Smooth muscle cell (in vitro differentiated cells): ENCODE measurements at regions not wholly inside any gene's neighbourhood (a gene's known extent, or its start where the extent isn't known, plus 50 kb on each side); places are given as distances from the start of the nearest gene placed in this dataset.

Source experiments
- DNase-seq: peaks from one replicate; lab custom pipeline; 2025; ENCODE audit not compliant: unreplicated experiment; lab: John Stamatoyannopoulos, UW
- H2AFZ ChIP-seq: fragments of 200-600 bp; sonication (generic); 2 replicates; pipeline ENCODE4 v1.6.0; 2016; ENCODE audit warnings: antibody characterized with exemption, low read depth, mild to moderate bottlenecking
- H3F3A ChIP-seq: fragments of 200-600 bp; sonication (generic); 2 replicates; pipeline ENCODE4 v1.6.0; 2017; ENCODE audit warnings: antibody characterized with exemption, low read depth
- H3K27ac ChIP-seq: fragments of 200-600 bp; sonication (generic); 2 replicates; pipeline ENCODE4 v1.5.1; 2016; ENCODE audit warnings: low read depth, mild to moderate bottlenecking
- H3K27me3 ChIP-seq: fragments of 200-600 bp; sonication (generic); 2 replicates; pipeline ENCODE4 v1.6.1; 2016; ENCODE audit warnings: low read depth, mild to moderate bottlenecking
- H3K36me3 ChIP-seq: fragments of 200-600 bp; sonication (generic); 2 replicates; pipeline ENCODE4 v1.5.1; 2016; ENCODE audit warnings: low read depth
- H3K4me1 ChIP-seq: fragments of 200-600 bp; sonication (generic); 2 replicates; pipeline ENCODE4 v1.5.1; 2016; ENCODE audit warnings: low read depth
- H3K4me2 ChIP-seq: fragments of 200-600 bp; sonication (generic); 2 replicates; pipeline ENCODE4 v1.6.0; 2016; ENCODE audit warnings: mild to moderate bottlenecking
- H3K4me3 ChIP-seq: fragments of 200-600 bp; sonication (generic); 2 replicates; pipeline ENCODE4 v1.5.1; 2016; ENCODE audit warnings: mild to moderate bottlenecking
- H3K79me2 ChIP-seq: fragments of 200-600 bp; sonication (generic); 2 replicates; pipeline ENCODE4 v1.6.0; 2016; ENCODE audit warnings: low read depth, mild to moderate bottlenecking
- H3K9ac ChIP-seq: fragments of 200-600 bp; sonication (generic); 2 replicates; pipeline ENCODE4 v1.6.0; 2016; ENCODE audit warnings: low read depth
- H3K9me3 ChIP-seq: fragments of 200-600 bp; sonication (generic); replicated peaks from 2 replicates; pipeline ENCODE4 v1.5.1; 2016; ENCODE audit warnings: low read depth
- H4K20me1 ChIP-seq: fragments of 200-600 bp; sonication (generic); 2 replicates; pipeline ENCODE4 v1.6.0; 2016; ENCODE audit warnings: low read depth
- WGBS: methylation state at CpG from one replicate; pipeline ENCODE4 v1.1.7; 2016; ENCODE audit warnings: low lambda C conversion rate; 5-methylcytosine and 5-hydroxymethylcytosine counted together
- TF ChIP-seq, protein P1 (sequence below): fragments of 200-600 bp; sonication (generic); IDR thresholded peaks from 2 replicates; pipeline ENCODE4 v1.5.1; 2017; ENCODE audit warnings: borderline replicate concordance, mild to moderate bottlenecking, antibody characterized with exemption; ENCODE audit not compliant: insufficient read depth, poor library complexity, severe bottlenecking

DNA sequence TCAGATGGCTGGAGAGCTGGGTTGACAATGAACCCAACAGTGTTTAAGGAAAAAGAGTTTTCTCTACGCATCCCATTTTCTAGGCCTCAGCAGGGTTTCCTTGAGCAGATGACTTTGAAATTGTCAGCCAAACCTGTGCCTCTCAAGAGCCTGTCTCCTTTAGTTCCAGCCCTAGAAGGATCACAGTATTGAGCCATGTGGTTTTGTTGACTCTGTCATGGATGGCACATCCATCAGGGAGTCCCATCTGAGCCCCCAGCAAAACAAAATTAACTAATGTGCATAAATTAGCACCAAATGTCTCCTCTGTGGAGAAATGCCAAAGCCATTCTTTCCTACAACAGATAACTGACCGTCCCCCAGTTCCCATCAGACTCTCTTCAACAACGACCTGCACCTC, 103.8 kb upstream of the BLID start:
- no peak for DNase-seq
- Histone ChIP-seq H3K27me3 (no peaks in the 10 kb centered on the region), H2AFZ (no peak overlapping the region), H3K27ac (no peak overlapping the region), H3K4me3 (no peak overlapping the region), H3K4me2 (no peak overlapping the region), H4K20me1 (no peaks in the 10 kb centered on the region), H3K36me3 (no peaks in the 10 kb centered on the region), H3K9ac (no peak overlapping the region), H3K9me3 (no peaks in the 10 kb centered on the region), H3F3A (no peaks in the 10 kb centered on the region), H3K79me2 (no peaks in the 10 kb centered on the region), H3K4me1 (peaks cover 7% of the 10 kb centered on the region)
- WGBS = 97% methylated on average over 3 of the region's 3 CpGs
- TF ChIP-seq, protein P1, sequence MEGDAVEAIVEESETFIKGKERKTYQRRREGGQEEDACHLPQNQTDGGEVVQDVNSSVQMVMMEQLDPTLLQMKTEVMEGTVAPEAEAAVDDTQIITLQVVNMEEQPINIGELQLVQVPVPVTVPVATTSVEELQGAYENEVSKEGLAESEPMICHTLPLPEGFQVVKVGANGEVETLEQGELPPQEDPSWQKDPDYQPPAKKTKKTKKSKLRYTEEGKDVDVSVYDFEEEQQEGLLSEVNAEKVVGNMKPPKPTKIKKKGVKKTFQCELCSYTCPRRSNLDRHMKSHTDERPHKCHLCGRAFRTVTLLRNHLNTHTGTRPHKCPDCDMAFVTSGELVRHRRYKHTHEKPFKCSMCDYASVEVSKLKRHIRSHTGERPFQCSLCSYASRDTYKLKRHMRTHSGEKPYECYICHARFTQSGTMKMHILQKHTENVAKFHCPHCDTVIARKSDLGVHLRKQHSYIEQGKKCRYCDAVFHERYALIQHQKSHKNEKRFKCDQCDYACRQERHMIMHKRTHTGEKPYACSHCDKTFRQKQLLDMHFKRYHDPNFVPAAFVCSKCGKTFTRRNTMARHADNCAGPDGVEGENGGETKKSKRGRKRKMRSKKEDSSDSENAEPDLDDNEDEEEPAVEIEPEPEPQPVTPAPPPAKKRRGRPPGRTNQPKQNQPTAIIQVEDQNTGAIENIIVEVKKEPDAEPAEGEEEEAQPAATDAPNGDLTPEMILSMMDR = no peak

- Histone ChIP-seq H3K9me3 (no peaks in the 10 kb centered on the region), H3F3A (no peaks in the 10 kb centered on the region), H3K4me1 (peaks cover 7% of the 10 kb centered on the region), H3K4me3 (no peak overlapping the region), H4K20me1 (no peaks in the 10 kb centered on the region), H3K27ac (peak overlapping the region; percentile 85), H2AFZ (no peak overlapping the region), H3K4me2 (peak overlapping the region; percentile 19), H3K79me2 (no peaks in the 10 kb centered on the region), H3K9ac (peak overlapping the region; percentile 64), H3K27me3 (no peaks in the 10 kb centered on the region), H3K36me3 (no peaks in the 10 kb centered on the region)
- peak; percentile 53 for DNase-seq
- TF ChIP-seq, protein P1 = peak; percentile 92
- 23% methylated on average over 11 of the region's 11 CpGs for WGBS
Observed at GRCh38 chr11:122215244-122215992, 99.4 kb upstream of the BLID start.

- 76% methylated on average over 2 of the region's 2 CpGs for WGBS
- H3K4me1 ChIP-seq = peaks cover 7% of the 10 kb centered on the region
- H3K9ac ChIP-seq = peak overlapping the region; percentile 64
- no peaks in the 10 kb centered on the region for H3K79me2 ChIP-seq
- DNase-seq = no peak
- TF ChIP-seq, protein P1 = no peak
- no peaks in the 10 kb centered on the region for H3K27me3 ChIP-seq
- H3K9me3 ChIP-seq = no peaks in the 10 kb centered on the region
- no peak overlapping the region for H3K4me3 ChIP-seq
- no peak overlapping the region for H2AFZ ChIP-seq
- peak overlapping the region; percentile 85 for H3K27ac ChIP-seq
- peak overlapping the region; percentile 19 for H3K4me2 ChIP-seq
- H3K36me3 ChIP-seq = no peaks in the 10 kb centered on the region
- no peaks in the 10 kb centered on the region for H3F3A ChIP-seq
- no peaks in the 10 kb centered on the region for H4K20me1 ChIP-seq
Observed at GRCh38 chr11:122214567-122214966, 98.6 kb upstream of the BLID start.

- H3K4me2 ChIP-seq = no peak overlapping the region
- peak overlapping the region; percentile 85 for H3K27ac ChIP-seq
- H3K9ac ChIP-seq = peak overlapping the region; percentile 64
- H4K20me1 ChIP-seq = no peaks in the 10 kb centered on the region
- H3K4me3 ChIP-seq = no peak overlapping the region
- no peaks in the 10 kb centered on the region for H3F3A ChIP-seq
- DNase-seq = no peak
- H3K27me3 ChIP-seq = no peaks in the 10 kb centered on the region
- TF ChIP-seq, protein P1 = no peak
- no peak overlapping the region for H2AFZ ChIP-seq
- H3K79me2 ChIP-seq = no peaks in the 10 kb centered on the region
- H3K9me3 ChIP-seq = no peaks in the 10 kb centered on the region
- no peaks in the 10 kb centered on the region for H3K36me3 ChIP-seq
- peaks cover 7% of the 10 kb centered on the region for H3K4me1 ChIP-seq
Observed at GRCh38 chr11:122214080-122214479, 98.1 kb upstream of the BLID start.
